MCF 10A (cell line): ENCODE measurements at regions not wholly inside any gene's neighbourhood (a gene's known extent, or its start where the extent isn't known, plus 50 kb on each side); places are given as distances from the start of the nearest gene placed in this dataset.

Experiments
- BruUV-seq: library from RNA; stranded (reverse); fragments of 400-500 nt; replicated peaks from 2 replicates; lab custom pipeline; 2021; lab: Mats Ljungman, UMichigan
- CTCF ChIA-PET: fragments of 300-600 bp; sonication (Branson Sonifier 250); formaldehyde crosslinking; extraction: SDS; loops from one replicate; lab custom pipeline; 2021; ENCODE audit warnings: antibody characterized with exemption, inconsistent platforms; lab: Yijun Ruan, JAX
- POLR2A ChIA-PET: fragments of 300-600, 350-650 bp; sonication (Branson Sonifier 250); formaldehyde crosslinking; extraction: SDS; loops from one replicate; lab custom pipeline; 2020; ENCODE audit warnings: antibody characterized with exemption, inconsistent platforms; lab: Yijun Ruan, JAX
- DNase-seq: peaks from one replicate; pipeline ENCODE4 v3.0.0-alpha.2; 2018; ENCODE audit not compliant: unreplicated experiment
- H3K27ac Mint-ChIP-seq: one replicate; pipeline ENCODE4 v1.8.0; 2022; ENCODE audit warnings: mild to moderate bottlenecking, low read depth, mixed read lengths; ENCODE audit not compliant: unreplicated experiment
- H3K27me3 Mint-ChIP-seq: one replicate; pipeline ENCODE4 v1.8.0; 2022; ENCODE audit warnings: mixed read lengths; ENCODE audit not compliant: insufficient read depth, unreplicated experiment
- H3K36me3 Mint-ChIP-seq: one replicate; pipeline ENCODE4 v1.8.0; 2022; ENCODE audit warnings: mild to moderate bottlenecking, moderate library complexity, mixed read lengths; ENCODE audit not compliant: insufficient read depth, unreplicated experiment
- H3K4me1 Mint-ChIP-seq: one replicate; pipeline ENCODE4 v1.8.0; 2022; ENCODE audit warnings: mixed read lengths; ENCODE audit not compliant: insufficient read depth, unreplicated experiment
- H3K4me3 Mint-ChIP-seq: one replicate; pipeline ENCODE4 v1.8.0; 2022; ENCODE audit warnings: mild to moderate bottlenecking, moderate library complexity, mixed read lengths; ENCODE audit not compliant: unreplicated experiment
- H3K9me3 Mint-ChIP-seq: one replicate; pipeline ENCODE4 v1.8.0; 2022; ENCODE audit warnings: mixed read lengths; ENCODE audit not compliant: unreplicated experiment
- intact Hi-C: fragments of 100-400 bp; cut with micrococcal nuclease; formaldehyde crosslinking; loops from 2 replicates; pipeline ENCODE4 v1.14.1; 2022
- TF ChIP-seq, protein P1 (sequence below): fragments of 200-600 bp; IDR thresholded peaks from one replicate; pipeline ENCODE4 v1.8.0; 2022; ENCODE audit warnings: antibody characterized with exemption, mild to moderate bottlenecking; ENCODE audit not compliant: unreplicated experiment

DNA sequence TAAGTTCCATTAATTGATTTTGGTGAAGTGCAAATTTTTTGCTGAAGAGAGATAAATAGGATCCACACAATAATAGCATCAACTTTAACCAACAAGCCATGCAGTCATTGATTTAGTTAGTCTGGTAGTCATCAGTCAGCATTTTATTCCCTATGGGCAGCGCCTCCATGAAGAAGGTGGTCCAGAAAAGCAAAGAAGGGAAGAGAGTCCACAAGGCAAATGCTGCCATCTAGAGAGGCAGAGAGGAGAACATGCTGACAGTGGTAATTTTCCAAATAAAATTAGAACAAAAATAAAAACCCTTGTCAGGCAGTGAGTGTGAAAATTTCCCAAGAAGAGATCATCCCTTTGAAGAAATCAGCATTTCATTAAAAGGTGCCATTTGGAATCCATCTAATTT lies 366.7 kb upstream of the FAM241A start:
- no peaks in the 10 kb centered on the region for H3K9me3 Mint-ChIP-seq
- peaks cover 52% of the 10 kb centered on the region for H3K27me3 Mint-ChIP-seq
- TF ChIP-seq, protein P1, sequence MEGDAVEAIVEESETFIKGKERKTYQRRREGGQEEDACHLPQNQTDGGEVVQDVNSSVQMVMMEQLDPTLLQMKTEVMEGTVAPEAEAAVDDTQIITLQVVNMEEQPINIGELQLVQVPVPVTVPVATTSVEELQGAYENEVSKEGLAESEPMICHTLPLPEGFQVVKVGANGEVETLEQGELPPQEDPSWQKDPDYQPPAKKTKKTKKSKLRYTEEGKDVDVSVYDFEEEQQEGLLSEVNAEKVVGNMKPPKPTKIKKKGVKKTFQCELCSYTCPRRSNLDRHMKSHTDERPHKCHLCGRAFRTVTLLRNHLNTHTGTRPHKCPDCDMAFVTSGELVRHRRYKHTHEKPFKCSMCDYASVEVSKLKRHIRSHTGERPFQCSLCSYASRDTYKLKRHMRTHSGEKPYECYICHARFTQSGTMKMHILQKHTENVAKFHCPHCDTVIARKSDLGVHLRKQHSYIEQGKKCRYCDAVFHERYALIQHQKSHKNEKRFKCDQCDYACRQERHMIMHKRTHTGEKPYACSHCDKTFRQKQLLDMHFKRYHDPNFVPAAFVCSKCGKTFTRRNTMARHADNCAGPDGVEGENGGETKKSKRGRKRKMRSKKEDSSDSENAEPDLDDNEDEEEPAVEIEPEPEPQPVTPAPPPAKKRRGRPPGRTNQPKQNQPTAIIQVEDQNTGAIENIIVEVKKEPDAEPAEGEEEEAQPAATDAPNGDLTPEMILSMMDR, result no peak
- no peak overlapping the region for H3K27ac Mint-ChIP-seq
- H3K4me1 Mint-ChIP-seq, result peaks cover 10% of the 10 kb centered on the region
- ChIA-PET POLR2A (no interaction called here), CTCF (interaction anchor here (0.7 to 1.2 kb wide), 3 partner anchors 61 to 137 kb away, joined by 3 to 8 read pairs (median 3); no protein-coding TSS in a partner anchor)
- no peak for DNase-seq
- no peak overlapping the region for H3K4me3 Mint-ChIP-seq
- BruUV-seq, result no TSS peak
- no peaks in the 10 kb centered on the region for H3K36me3 Mint-ChIP-seq
- intact Hi-C loops, result no loop called here

DNA sequence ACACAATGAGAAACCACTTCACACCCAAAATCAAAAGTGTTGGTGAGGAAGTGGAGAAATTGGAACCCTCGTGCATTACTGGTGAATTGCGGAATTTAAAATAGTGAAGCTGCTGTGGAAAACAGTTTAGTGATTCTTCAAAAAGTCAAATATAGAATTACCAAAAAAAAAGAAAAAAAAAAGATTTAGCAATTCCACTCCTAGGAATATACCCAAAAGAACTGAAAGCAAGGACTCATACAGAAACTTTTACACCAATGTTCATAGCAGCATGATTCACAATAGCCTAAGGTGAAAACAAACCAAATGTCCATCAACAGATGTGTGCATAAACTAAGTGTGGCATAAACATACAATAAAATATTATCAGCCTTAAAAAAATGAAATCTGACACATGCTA lies 364.3 kb upstream of the FAM241A start:
- no TSS peak for BruUV-seq
- Mint-ChIP-seq H3K36me3 (no peaks in the 10 kb centered on the region), H3K27me3 (peaks cover 50% of the 10 kb centered on the region), H3K9me3 (no peaks in the 10 kb centered on the region), H3K4me3 (no peak overlapping the region), H3K27ac (no peak overlapping the region), H3K4me1 (peaks cover 5% of the 10 kb centered on the region)
- CTCF ChIA-PET, result interaction anchor here (0.6 kb wide), 1 partner anchor 1158 kb away, joined by 4 read pairs; no protein-coding TSS in a partner anchor
- TF ChIP-seq, protein P1, result no peak
- POLR2A ChIA-PET, result no interaction called here
- intact Hi-C loops, result no loop called here
- DNase-seq, result no peak

DNA sequence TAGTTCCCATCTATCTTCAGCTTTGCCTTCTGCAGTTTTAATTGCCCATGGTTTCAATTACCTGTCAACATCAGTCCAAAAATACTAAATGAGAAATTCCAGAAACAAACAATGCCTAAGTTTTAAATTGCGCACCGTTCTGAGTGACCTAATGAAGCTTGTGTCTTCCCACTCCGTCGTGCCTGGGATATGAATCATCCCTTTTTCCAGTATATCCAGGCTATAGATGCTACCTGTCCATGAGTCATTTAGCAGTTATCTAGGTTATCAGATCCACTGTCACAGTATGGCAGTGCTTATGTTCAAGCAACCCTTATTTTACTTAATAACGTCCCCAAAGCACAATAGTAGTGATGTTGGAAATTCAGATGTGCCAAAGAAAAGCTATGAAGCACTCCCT lies 363.6 kb upstream of the FAM241A start:
- no TSS peak for BruUV-seq
- Mint-ChIP-seq H3K27me3 (peaks cover 50% of the 10 kb centered on the region), H3K4me1 (peaks cover 5% of the 10 kb centered on the region), H3K9me3 (no peaks in the 10 kb centered on the region), H3K4me3 (no peak overlapping the region), H3K27ac (no peak overlapping the region), H3K36me3 (no peaks in the 10 kb centered on the region)
- TF ChIP-seq, protein P1, result no peak
- CTCF ChIA-PET, result no interaction called here
- intact Hi-C loops, result no loop called here
- POLR2A ChIA-PET, result interaction anchor here (1.0 kb wide), 1 partner anchor 8 kb away, joined by 3 read pairs; no protein-coding TSS in a partner anchor
- DNase-seq, result peak; percentile 63

DNA sequence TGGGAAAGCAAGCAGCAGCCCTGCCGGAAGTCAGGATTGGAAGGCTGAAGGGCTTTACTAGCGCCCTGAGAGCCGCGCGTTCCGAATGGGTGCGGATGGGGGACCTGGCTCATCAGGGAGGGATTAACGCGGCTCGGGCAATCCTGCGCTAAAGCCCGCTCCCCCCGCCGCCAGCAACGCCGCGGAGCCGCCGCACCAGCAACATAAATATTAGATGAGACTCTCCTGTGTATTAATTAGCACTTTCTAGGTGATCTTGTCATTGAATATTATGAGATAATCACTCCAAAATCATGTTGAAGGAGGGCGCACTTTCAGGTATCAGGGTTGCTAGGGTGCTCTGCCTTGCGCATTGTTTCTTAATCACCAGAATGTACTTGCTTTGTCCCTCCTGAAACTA lies 357.2 kb upstream of the FAM241A start:
- Mint-ChIP-seq H3K36me3 (no peaks in the 10 kb centered on the region), H3K4me3 (no peak overlapping the region), H3K27ac (no peak overlapping the region), H3K27me3 (peaks cover 48% of the 10 kb centered on the region), H3K9me3 (no peaks in the 10 kb centered on the region), H3K4me1 (no peaks in the 10 kb centered on the region)
- intact Hi-C loops, result no loop called here
- no peak for DNase-seq
- BruUV-seq, result no TSS peak
- TF ChIP-seq, protein P1, result no peak
- ChIA-PET POLR2A (no interaction called here), CTCF (no interaction called here)
